ENCODE measurements at regions not wholly inside any gene's neighbourhood (a gene's known extent, or its start where the extent isn't known, plus 50 kb on each side); places are given as distances from the start of the nearest gene placed in this dataset.

- TF ChIP-seq CTCF (IDR thresholded peaks at IDR 0.05; ENCODE audit: unreplicated experiment): no peak
- no TSS peak for BruUV-seq (replicated peaks)
- Mint-ChIP-seq H3K4me1 (ENCODE audit: low read depth, unreplicated experiment) (no peaks in the 10 kb centered on the region), H3K4me3 (ENCODE audit: low read depth, unreplicated experiment) (no peak overlapping the region), H3K27me3 (ENCODE audit: unreplicated experiment) (no peaks in the 10 kb centered on the region), H3K9me3 (ENCODE audit: low read depth, unreplicated experiment) (peaks cover 7% of the 10 kb centered on the region), H3K36me3 (ENCODE audit: insufficient read depth, unreplicated experiment) (no peaks in the 10 kb centered on the region), H3K27ac (ENCODE audit: unreplicated experiment) (no peak overlapping the region)
- DNase-seq: no peak
- CTCF ChIA-PET: no interaction called here
- intact Hi-C loops (cut with micrococcal nuclease; ENCODE audit: unreplicated experiment): no loop called here
Observed at GRCh38 chr5:24428345-24428744, 216.4 kb downstream of the CDH10 start.

- Mint-ChIP-seq H3K36me3 (ENCODE audit: insufficient read depth, unreplicated experiment) (no peaks in the 10 kb centered on the region), H3K4me3 (ENCODE audit: low read depth, unreplicated experiment) (no peak overlapping the region), H3K4me1 (ENCODE audit: low read depth, unreplicated experiment) (no peaks in the 10 kb centered on the region), H3K27ac (ENCODE audit: unreplicated experiment) (no peak overlapping the region), H3K27me3 (ENCODE audit: unreplicated experiment) (no peaks in the 10 kb centered on the region), H3K9me3 (ENCODE audit: low read depth, unreplicated experiment) (peaks cover 8% of the 10 kb centered on the region)
- no TSS peak for BruUV-seq (replicated peaks)
- no peak for DNase-seq
- intact Hi-C loops (cut with micrococcal nuclease; ENCODE audit: unreplicated experiment): no loop called here
- no peak for TF ChIP-seq CTCF (IDR thresholded peaks at IDR 0.05; ENCODE audit: unreplicated experiment)
- CTCF ChIA-PET: no interaction called here
Observed at GRCh38 chr5:24433555-24433954, 211.2 kb downstream of the CDH10 start.
